Aorta (tissue), 5 donors: ENCODE measurements at regions not wholly inside any gene's neighbourhood (a gene's known extent, or its start where the extent isn't known, plus 50 kb on each side); places are given as distances from the start of the nearest gene placed in this dataset.

Source experiments
- ATAC-seq: fragments of 200-7000 bp; cut with Tn5 transposase; one replicate; pipeline ENCODE4 v1.9.1; 2022; ENCODE audit warnings: moderate library complexity; ENCODE audit not compliant: low FRiP score
- DNase-seq, 2 donors: peaks; one replicate each; pipeline ENCODE4 v3.0.0-alpha.2; 2020
- H3K27ac ChIP-seq, 2 donors: one replicate each; pipeline ENCODE4 v1.5.1; 2013; ENCODE audit warnings: low read length in 2 of 2, mild to moderate bottlenecking in 2 of 2, moderate library complexity in 2 of 2, control low read depth in 1 of 2, inconsistent platforms in 1 of 2, low read depth in 1 of 2
- H3K27me3 ChIP-seq, 2 donors: one replicate each; pipeline ENCODE4 v1.6.1; 2013; ENCODE audit warnings: control low read depth in 1 of 2, low read length in 1 of 2, mild to moderate bottlenecking in 1 of 2, moderate library complexity in 1 of 2; ENCODE audit not compliant: insufficient read depth in 2 of 2, control insufficient read depth in 1 of 2
- H3K36me3 ChIP-seq, 2 donors: one replicate each; pipeline ENCODE4 v1.6.1; 2013; ENCODE audit warnings: control low read depth in 1 of 2, low read length in 1 of 2, mild to moderate bottlenecking in 1 of 2; ENCODE audit not compliant: insufficient read depth in 2 of 2, control insufficient read depth in 1 of 2
- H3K4me1 ChIP-seq, 2 donors: one replicate each; pipeline ENCODE4 v1.6.1; 2013; ENCODE audit warnings: low read length in 2 of 2, control low read depth in 1 of 2, mild to moderate bottlenecking in 1 of 2, moderate library complexity in 1 of 2; ENCODE audit not compliant: insufficient read depth in 2 of 2, control insufficient read depth in 1 of 2
- H3K4me3 ChIP-seq, 2 donors: one replicate each; pipeline ENCODE4 v1.5.1; 2013; ENCODE audit warnings: low read length in 2 of 2, control low read depth in 1 of 2, mild to moderate bottlenecking in 1 of 2
- H3K9me3 ChIP-seq: one replicate; pipeline ENCODE4 v1.6.1; 2013; ENCODE audit warnings: mild to moderate bottlenecking, low read length; ENCODE audit not compliant: control insufficient read depth
- WGBS, 2 donors: extraction: QIAGEN DNeasy Blood & Tissue Kit; methylation state at CpG; one replicate each; pipeline ENCODE4 v1.1.7; 2013; 5-methylcytosine and 5-hydroxymethylcytosine counted together
- intact Hi-C, 2 donors: fragments of 100-400 bp; cut with DNase I; formaldehyde crosslinking; loops; one replicate each; pipeline versions ENCODE4 v1.14.2 to v1.15.0; 2022
- donor health status: healthy with polysubstance abuse.
- donor health status: Bipolar disorder and iron deficiency.
- donor health status: DM: no; HTN: no; CAD: no.
- donor health status: DM: no; HTN: no; CAD: no.
- donor health status: DM: yes; HTN: yes; CAD: no.

- no peaks in the 10 kb centered on the region for H3K4me1 ChIP-seq
- H3K4me3 ChIP-seq: no peak overlapping the region
- DNase-seq (no peak), ATAC-seq (no peak)
- no peaks in the 10 kb centered on the region for H3K9me3 ChIP-seq
- WGBS, 2 donors: 91 to 94% methylated on average over 5 of the region's 5 CpGs
- H3K36me3 ChIP-seq: no peaks in the 10 kb centered on the region
- no peak overlapping the region for H3K27ac ChIP-seq
- intact Hi-C loops: no loop called here
- H3K27me3 ChIP-seq: no peaks in the 10 kb centered on the region
Observed at GRCh38 chr9:88802533-88802932, 188.7 kb upstream of the S1PR3 start.

GRCh38 chr9:88803546-88804253 is 187.6 kb upstream of the S1PR3 start:
- intact Hi-C loops: no loop called here
- Histone ChIP-seq H3K27me3 (no peaks in the 10 kb centered on the region), H3K27ac (no peak overlapping the region), H3K4me1 (no peaks in the 10 kb centered on the region), H3K36me3 (no peaks in the 10 kb centered on the region), H3K9me3 (no peaks in the 10 kb centered on the region), H3K4me3 (no peak overlapping the region)
- ATAC-seq (no peak), DNase-seq (no peak)
- WGBS, 2 donors: 62 to 63% methylated on average over 4 of the region's 4 CpGs

- no peak for DNase-seq
- Histone ChIP-seq H3K4me3 (no peak overlapping the region), H3K27me3 (no peaks in the 10 kb centered on the region), H3K36me3 (no peaks in the 10 kb centered on the region), H3K27ac (no peak overlapping the region), H3K4me1 (no peaks in the 10 kb centered on the region), H3K9me3 (no peaks in the 10 kb centered on the region)
- WGBS, 2 donors: 79 to 80% methylated on average over 2 of the region's 2 CpGs
- ATAC-seq: no peak
- intact Hi-C loops: no loop called here
Observed at GRCh38 chr9:88804254-88804596, 187.0 kb upstream of the S1PR3 start.

GRCh38 chr9:88805217-88805943 is 185.9 kb upstream of the S1PR3 start:
- intact Hi-C loops: no loop called here
- ATAC-seq (no peak), DNase-seq (no peak)
- Histone ChIP-seq H3K36me3 (no peaks in the 10 kb centered on the region), H3K27me3 (no peaks in the 10 kb centered on the region), H3K27ac (no peak overlapping the region), H3K9me3 (no peaks in the 10 kb centered on the region), H3K4me3 (no peak overlapping the region), H3K4me1 (no peaks in the 10 kb centered on the region)
- WGBS, 2 donors: 49 to 54% methylated on average over 7 of the region's 7 CpGs

GRCh38 chr9:88807426-88807825 is 183.8 kb upstream of the S1PR3 start:
- intact Hi-C loops: no loop called here
- H3K27ac ChIP-seq: no peak overlapping the region
- no peaks in the 10 kb centered on the region for H3K27me3 ChIP-seq
- no peak for ATAC-seq
- H3K4me3 ChIP-seq: no peak overlapping the region
- H3K36me3 ChIP-seq: no peaks in the 10 kb centered on the region
- no peaks in the 10 kb centered on the region for H3K9me3 ChIP-seq
- no peak for DNase-seq
- H3K4me1 ChIP-seq: no peaks in the 10 kb centered on the region
- 93 to 94% methylated on average over 5 of the region's 5 CpGs for WGBS, 2 donors

- no peak for DNase-seq
- no peak overlapping the region for H3K4me3 ChIP-seq
- H3K36me3 ChIP-seq: no peaks in the 10 kb centered on the region
- WGBS, 2 donors: 92 to 94% methylated on average over 4 of the region's 4 CpGs
- no peak overlapping the region for H3K27ac ChIP-seq
- ATAC-seq: no peak
- H3K4me1 ChIP-seq: no peaks in the 10 kb centered on the region
- no peaks in the 10 kb centered on the region for H3K27me3 ChIP-seq
- H3K9me3 ChIP-seq: no peaks in the 10 kb centered on the region
- intact Hi-C loops: no loop called here
Observed at GRCh38 chr9:88808019-88808656, 183.1 kb upstream of the S1PR3 start.

- Histone ChIP-seq H3K9me3 (no peaks in the 10 kb centered on the region), H3K4me1 (no peaks in the 10 kb centered on the region), H3K4me3 (no peak overlapping the region), H3K27me3 (no peaks in the 10 kb centered on the region), H3K27ac (no peak overlapping the region), H3K36me3 (no peaks in the 10 kb centered on the region)
- no peak for ATAC-seq
- intact Hi-C loops: no loop called here
- DNase-seq: no peak
- 83 to 90% methylated on average over 4 of the region's 5 CpGs for WGBS, 2 donors
Observed at GRCh38 chr9:88808761-88809354, 182.4 kb upstream of the S1PR3 start.

- DNase-seq (no peak), ATAC-seq (no peak)
- no peaks in the 10 kb centered on the region for H3K27me3 ChIP-seq
- no peak overlapping the region for H3K4me3 ChIP-seq
- H3K27ac ChIP-seq: no peak overlapping the region
- intact Hi-C loops: no loop called here
- no peaks in the 10 kb centered on the region for H3K9me3 ChIP-seq
- H3K4me1 ChIP-seq: no peaks in the 10 kb centered on the region
- WGBS, 2 donors: 58 to 62% methylated on average over 9 of the region's 9 CpGs
- H3K36me3 ChIP-seq: no peaks in the 10 kb centered on the region
Observed at GRCh38 chr9:88809355-88810161, 181.7 kb upstream of the S1PR3 start.
